ENCODE measurements at regions not wholly inside any gene's neighbourhood (a gene's known extent, or its start where the extent isn't known, plus 50 kb on each side); places are given as distances from the start of the nearest gene placed in this dataset.

DNA sequence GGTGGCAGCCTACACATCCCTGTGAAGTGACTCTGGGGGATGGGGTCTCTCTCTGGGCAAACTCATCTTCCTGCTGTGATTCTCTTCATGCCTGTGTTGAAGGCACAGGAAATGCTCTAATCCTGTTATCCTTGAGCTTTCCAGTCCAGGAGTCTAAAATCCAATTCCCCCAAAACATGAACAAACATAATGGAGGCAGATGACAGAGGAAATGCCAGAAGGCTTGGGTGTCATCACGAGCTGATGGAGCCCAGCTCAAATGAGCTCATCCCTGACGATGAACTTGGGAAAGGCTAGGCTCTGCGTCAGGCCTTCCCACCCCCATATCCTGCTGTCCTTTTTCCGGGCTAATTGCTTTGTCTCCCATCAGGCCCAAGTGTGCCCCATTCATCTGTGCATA, 165.9 kb upstream of the PODXL start:
- no peak overlapping the region for H3K4me3 ChIP-seq
- H3K27me3 ChIP-seq: no peaks in the 10 kb centered on the region
- no peaks in the 10 kb centered on the region for H3K9me3 ChIP-seq
- no peaks in the 10 kb centered on the region for H3K36me3 ChIP-seq
- H3K27ac ChIP-seq: no peak overlapping the region
- intact Hi-C loops (cut with DNase I): no loop called here
- H3K4me1 ChIP-seq: no peaks in the 10 kb centered on the region
- no peak for DNase-seq (ENCODE audit: low spot score in 2 of 2)
- TF ChIP-seq CTCF (IDR thresholded peaks at IDR 0.05): no peak

DNA sequence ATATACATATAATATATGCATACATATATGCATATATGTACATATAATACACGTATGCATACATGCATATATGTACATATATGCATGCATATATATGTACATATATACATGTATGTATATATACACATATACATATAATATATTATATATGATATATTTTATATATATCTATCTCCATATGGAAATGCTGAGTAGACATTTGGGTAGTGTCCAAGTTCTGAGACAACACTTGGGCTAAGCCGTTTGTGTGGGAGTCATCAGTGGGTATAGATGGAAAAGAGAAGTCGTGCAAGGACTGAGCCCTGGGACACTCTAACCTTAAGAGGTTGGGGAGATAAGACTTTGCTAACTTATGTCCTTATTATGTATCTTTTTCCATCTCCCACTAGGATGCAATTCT, 165.2 kb upstream of the PODXL start:
- no peak for TF ChIP-seq CTCF (IDR thresholded peaks at IDR 0.05)
- H3K27ac ChIP-seq: no peak overlapping the region
- intact Hi-C loops (cut with DNase I): no loop called here
- no peaks in the 10 kb centered on the region for H3K27me3 ChIP-seq
- no peaks in the 10 kb centered on the region for H3K36me3 ChIP-seq
- H3K4me3 ChIP-seq: no peak overlapping the region
- no peaks in the 10 kb centered on the region for H3K9me3 ChIP-seq
- no peaks in the 10 kb centered on the region for H3K4me1 ChIP-seq
- no peak for DNase-seq (ENCODE audit: low spot score in 2 of 2)

DNA sequence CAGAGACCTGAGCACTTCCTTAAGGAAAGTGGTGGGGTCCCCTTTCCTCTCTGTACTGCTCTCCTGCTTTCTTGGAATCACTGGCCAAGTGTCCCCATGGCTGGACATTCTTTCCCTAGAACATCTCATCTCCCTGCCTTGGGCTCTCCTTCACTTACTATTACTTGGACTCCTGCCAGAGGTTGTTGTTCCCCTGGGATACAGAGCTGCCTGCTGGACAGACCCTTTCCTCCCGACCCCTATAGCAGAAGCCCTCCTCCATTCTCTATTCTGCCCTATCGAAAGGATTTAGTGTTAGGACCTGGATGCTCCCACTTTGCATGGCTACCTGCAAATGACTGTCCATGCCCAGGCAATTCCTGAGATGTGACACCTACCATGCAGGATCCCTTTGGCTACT, 164.3 kb upstream of the PODXL start:
- no peaks in the 10 kb centered on the region for H3K9me3 ChIP-seq
- DNase-seq (ENCODE audit: low spot score in 2 of 2): no peak
- no peaks in the 10 kb centered on the region for H3K27me3 ChIP-seq
- H3K36me3 ChIP-seq: no peaks in the 10 kb centered on the region
- intact Hi-C loops (cut with DNase I): no loop called here
- TF ChIP-seq CTCF (IDR thresholded peaks at IDR 0.05): no peak
- H3K4me1 ChIP-seq: no peaks in the 10 kb centered on the region
- H3K27ac ChIP-seq: no peak overlapping the region
- H3K4me3 ChIP-seq: no peak overlapping the region

DNA sequence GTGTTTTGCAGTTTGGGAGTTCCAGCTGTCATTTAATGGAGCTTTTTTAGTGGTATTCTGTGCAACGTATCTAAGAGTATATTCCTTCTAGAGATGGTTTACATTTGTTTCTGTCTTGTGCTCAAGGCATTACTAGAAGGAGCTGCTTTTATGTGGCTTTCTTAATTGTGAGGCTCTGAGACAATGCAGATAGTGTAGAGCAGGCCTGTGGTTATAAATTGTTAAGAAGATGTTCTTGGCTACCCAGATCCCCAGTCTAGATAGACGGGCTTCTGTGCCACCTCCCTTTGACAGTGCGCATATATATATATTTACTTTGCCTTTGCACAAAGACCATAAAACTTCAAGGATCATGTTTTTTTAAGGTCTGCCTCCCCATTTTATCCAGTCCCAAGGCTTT, 160.8 kb upstream of the PODXL start:
- Histone ChIP-seq H3K4me3 (no peak overlapping the region), H3K27ac (no peak overlapping the region), H3K4me1 (no peaks in the 10 kb centered on the region), H3K9me3 (no peaks in the 10 kb centered on the region), H3K27me3 (no peaks in the 10 kb centered on the region), H3K36me3 (no peaks in the 10 kb centered on the region)
- DNase-seq (ENCODE audit: low spot score in 2 of 2): no peak
- no peak for TF ChIP-seq CTCF (IDR thresholded peaks at IDR 0.05)
- intact Hi-C loops (cut with DNase I): no loop called here

DNA sequence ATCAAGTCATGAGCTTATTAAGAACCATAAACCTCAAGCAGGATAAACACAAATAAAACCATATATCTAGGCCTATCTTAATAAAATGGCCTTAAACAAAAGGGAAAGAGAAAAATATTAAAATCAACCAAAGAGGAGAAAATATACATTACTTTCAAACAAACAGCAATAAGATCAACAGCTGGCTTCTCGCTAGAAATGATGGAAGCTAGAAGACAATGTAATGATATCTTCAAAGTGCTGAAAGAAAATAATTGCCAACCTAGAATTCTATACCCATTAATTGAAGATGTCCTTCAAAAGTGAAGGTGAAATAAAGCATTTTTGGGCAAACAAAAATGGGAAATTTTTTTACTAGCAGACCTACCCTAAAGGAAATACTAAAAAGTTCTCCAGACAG, 142.9 kb upstream of the PODXL start:
- TF ChIP-seq CTCF (IDR thresholded peaks at IDR 0.05): no peak
- Histone ChIP-seq H3K9me3 (no peaks in the 10 kb centered on the region), H3K4me3 (no peak overlapping the region)

More for the DNA sequence above, 142.9 kb upstream of the PODXL start:
- Histone ChIP-seq H3K27me3 (no peaks in the 10 kb centered on the region), H3K27ac (no peak overlapping the region), H3K36me3 (no peaks in the 10 kb centered on the region), H3K4me1 (no peaks in the 10 kb centered on the region)
- DNase-seq (ENCODE audit: low spot score in 2 of 2): no peak
- intact Hi-C loops (cut with DNase I): no loop called here
